Activated CD8-positive, alpha-beta memory T cell treated with anti-CD3 and anti-CD28 coated beads for 48 hours (primary cell): ENCODE measurements at regions not wholly inside any gene's neighbourhood (a gene's known extent, or its start where the extent isn't known, plus 50 kb on each side); places are given as distances from the start of the nearest gene placed in this dataset.

Experiments used
- DNase-seq, 3 experiments: peaks; one replicate each; pipeline ENCODE4 v3.0.0-alpha.2; 2020; ENCODE audit warnings: low read depth in 2 of 3, low spot score in 2 of 3

GRCh38 chr21:34313116-34313515 lies 50.7 kb upstream of the KCNE2 start:
- DNase-seq: no peak
